Upper lobe of left lung (tissue), 6 donors: ENCODE measurements at regions not wholly inside any gene's neighbourhood (a gene's known extent, or its start where the extent isn't known, plus 50 kb on each side); places are given as distances from the start of the nearest gene placed in this dataset.
"Not testable (repeated sequence)": the region's sequence is repeated elsewhere in the genome, so short reads cannot be mapped to it uniquely, and the experiment has no call there.

Source experiments
- ATAC-seq, 2 donors: fragments of 200-7000 bp; cut with Tn5 transposase; one replicate each; pipeline ENCODE4 v1.9.1; 2022; ENCODE audit warnings: mild to moderate bottlenecking in 2 of 2, moderate library complexity in 2 of 2; ENCODE audit not compliant: low FRiP score in 2 of 2
- DNase-seq, 2 donors: peaks; one replicate each; pipeline ENCODE4 v3.0.0-alpha.2; 2019 to 2020
- H3K27ac ChIP-seq, 4 donors: fragments of 200-600 bp; sonication (generic); one replicate each; pipeline ENCODE4 v1.5.1; 2016 to 2019
- H3K27me3 ChIP-seq, 4 donors: fragments of 200-600 bp; sonication (generic); one replicate each; pipeline ENCODE4 v1.5.1; 2017 to 2019
- H3K36me3 ChIP-seq, 4 donors: fragments of 200-600 bp; sonication (generic); one replicate each; pipeline ENCODE4 v1.5.1; 2016 to 2019
- H3K4me1 ChIP-seq, 4 donors: fragments of 200-600 bp; sonication (generic); one replicate each; pipeline ENCODE4 v1.5.1; 2018 to 2019
- H3K4me3 ChIP-seq, 4 donors: fragments of 200-600 bp; sonication (generic); one replicate each; pipeline ENCODE4 v1.5.1; 2017 to 2019; ENCODE audit warnings: mild to moderate bottlenecking in 2 of 4, moderate library complexity in 1 of 4
- H3K9me3 ChIP-seq, 4 donors: fragments of 200-600 bp; sonication (generic); one replicate each; pipeline ENCODE4 v1.5.1; 2018 to 2019
- CTCF ChIP-seq, 6 experiments: fragments of 450-650 bp in 4 of 6; fragments of 200-600 bp in 2 of 6; sonication (generic) in 2 of 6; IDR thresholded peaks; one replicate each; pipeline ENCODE4 v1.5.1; 2016 to 2019; ENCODE audit warnings: antibody characterized with exemption in 6 of 6
- EP300 ChIP-seq, 4 donors: sonication (generic); formaldehyde crosslinking; IDR thresholded peaks; one replicate each; pipeline ENCODE4 v1.5.1; 2017; ENCODE audit warnings: antibody characterized with exemption in 4 of 4, control low read depth in 2 of 4
- POLR2A ChIP-seq, 4 donors: fragments of 450-650 bp; IDR thresholded peaks; one replicate each; pipeline ENCODE4 v1.5.1; 2016 to 2017; ENCODE audit warnings: antibody characterized with exemption in 4 of 4, mild to moderate bottlenecking in 2 of 4
- POLR2AphosphoS5 ChIP-seq, 2 donors: sonication (generic); formaldehyde crosslinking; IDR thresholded peaks; one replicate each; pipeline ENCODE4 v1.5.1; 2017; ENCODE audit warnings: antibody characterized with exemption in 2 of 2
- WGBS, 2 donors: methylation state at CpG; one replicate each; pipeline ENCODE4 v1.1.5; 2017 to 2018; 5-methylcytosine and 5-hydroxymethylcytosine counted together
- donor health status: DM: no; HTN: no; CAD: no; lungs with moderate emphysema.
- donor health status: DM: no; HTN: yes; CAD: no; lungs with severe emphysema.

- DNase-seq, result no peak
- no peaks in the 10 kb centered on the region for H3K27me3 ChIP-seq
- TF ChIP-seq EP300 (IDR thresholded peaks at IDR 0.05) (no peak), CTCF (IDR thresholded peaks at IDR 0.05) (no peak), POLR2A (IDR thresholded peaks at IDR 0.05) (no peak), POLR2AphosphoS5 (IDR thresholded peaks at IDR 0.05) (no peak)
- H3K36me3 ChIP-seq, result no peaks in the 10 kb centered on the region
- H3K27ac ChIP-seq, result no peak overlapping the region
- no peaks in the 10 kb centered on the region for H3K9me3 ChIP-seq
- peaks cover 0 to 4% (median 0%) of the 10 kb centered on the region in 4 donors for H3K4me1 ChIP-seq
- 94 to 95% methylated on average over 2 of the region's 2 CpGs for WGBS, 2 donors
- no peak overlapping the region for H3K4me3 ChIP-seq
- ATAC-seq, result no peak
Observed at GRCh38 chr2:226463154-226463553, 336.5 kb downstream of the IRS1 start.

- ATAC-seq (no peak), DNase-seq (no peak)
- Histone ChIP-seq H3K4me3 (no peak overlapping the region), H3K27ac (no peak overlapping the region), H3K4me1 (peaks cover 0 to 4% (median 0%) of the 10 kb centered on the region in 4 donors), H3K9me3 (no peaks in the 10 kb centered on the region), H3K27me3 (no peaks in the 10 kb centered on the region), H3K36me3 (no peaks in the 10 kb centered on the region)
- no peak for TF ChIP-seq CTCF (IDR thresholded peaks at IDR 0.05)
- TF ChIP-seq POLR2A (IDR thresholded peaks at IDR 0.05), result no peak
- TF ChIP-seq EP300 (IDR thresholded peaks at IDR 0.05), result no peak
- TF ChIP-seq POLR2AphosphoS5 (IDR thresholded peaks at IDR 0.05), result no peak
- 59 to 75% methylated on average over 4 of the region's 4 CpGs for WGBS, 2 donors
Observed at GRCh38 chr2:226461981-226462380, 337.6 kb downstream of the IRS1 start.

GRCh38 chr2:226456144-226456543, 343.5 kb downstream of the IRS1 start:
- H3K4me1 ChIP-seq, H3K4me3 ChIP-seq, H3K36me3 ChIP-seq, H3K9me3 ChIP-seq, DNase-seq, ATAC-seq, H3K27me3 ChIP-seq, H3K27ac ChIP-seq: not testable (repeated sequence)
- WGBS, 2 donors, result 87 to 100% methylated on average over 1 of the region's 1 CpG

GRCh38 chr2:226452768-226453167, 346.9 kb downstream of the IRS1 start:
- WGBS, 2 donors, result 91 to 97% methylated on average over 2 of the region's 2 CpGs
- no peak for DNase-seq
- TF ChIP-seq POLR2AphosphoS5 (IDR thresholded peaks at IDR 0.05) (no peak), POLR2A (IDR thresholded peaks at IDR 0.05) (no peak), CTCF (IDR thresholded peaks at IDR 0.05) (no peak), EP300 (IDR thresholded peaks at IDR 0.05) (no peak)
- ATAC-seq, result no peak
- H3K36me3 ChIP-seq, result no peaks in the 10 kb centered on the region
- H3K4me1 ChIP-seq, result no peaks in the 10 kb centered on the region
- H3K27me3 ChIP-seq, result no peaks in the 10 kb centered on the region
- no peak overlapping the region for H3K4me3 ChIP-seq
- no peak overlapping the region for H3K27ac ChIP-seq
- no peaks in the 10 kb centered on the region for H3K9me3 ChIP-seq

DNA sequence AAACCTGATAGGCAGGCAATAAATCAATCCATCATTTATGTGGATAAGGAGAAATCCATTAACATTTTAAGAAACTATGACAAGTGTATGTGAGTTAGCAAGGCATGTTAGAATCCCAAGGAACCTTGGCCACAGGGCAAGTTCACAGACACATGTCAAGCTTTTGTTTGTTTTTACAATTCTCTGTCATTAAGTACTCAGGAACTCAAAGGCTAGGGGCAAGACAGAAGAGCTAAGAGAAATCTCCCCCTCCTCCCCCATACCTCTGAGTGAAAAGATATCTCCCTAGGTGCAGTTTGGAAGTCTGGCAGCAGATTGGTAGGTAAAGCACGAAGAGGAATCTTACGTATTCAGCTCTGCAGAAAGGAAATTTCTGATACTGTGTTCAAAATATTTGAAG, 348.1 kb downstream of the IRS1 start:
- 80 to 86% methylated on average over 2 of the region's 2 CpGs for WGBS, 2 donors
- ATAC-seq, result no peak

More for the DNA sequence above, 348.1 kb downstream of the IRS1 start:
- Histone ChIP-seq H3K9me3 (no peaks in the 10 kb centered on the region), H3K4me1 (no peaks in the 10 kb centered on the region), H3K27ac (no peak overlapping the region), H3K27me3 (no peaks in the 10 kb centered on the region), H3K36me3 (no peaks in the 10 kb centered on the region), H3K4me3 (no peak overlapping the region)
- TF ChIP-seq CTCF (IDR thresholded peaks at IDR 0.05), result no peak
- TF ChIP-seq EP300 (IDR thresholded peaks at IDR 0.05), result no peak
- TF ChIP-seq POLR2A (IDR thresholded peaks at IDR 0.05), result no peak
- TF ChIP-seq POLR2AphosphoS5 (IDR thresholded peaks at IDR 0.05), result no peak
- no peak for DNase-seq
